KMS-11 (cell line): ENCODE measurements at regions not wholly inside any gene's neighbourhood (a gene's known extent, or its start where the extent isn't known, plus 50 kb on each side); places are given as distances from the start of the nearest gene placed in this dataset.

Experiments
- H2AFZ ChIP-seq: fragments of 200-600 bp; sonication (generic); 2 replicates; pipeline ENCODE4 v1.6.1; 2016; ENCODE audit warnings: antibody characterized with exemption, mixed run types, low read depth
- H3K27ac ChIP-seq: fragments of 200-600 bp; sonication (generic); 2 replicates; pipeline ENCODE4 v1.6.1; 2016; ENCODE audit warnings: mild to moderate bottlenecking, mixed run types
- H3K27me3 ChIP-seq: fragments of 200-600 bp; sonication (generic); 2 replicates; pipeline ENCODE4 v1.6.1; 2017; ENCODE audit warnings: mild to moderate bottlenecking, low read depth, mixed run types, moderate library complexity; ENCODE audit not compliant: insufficient read depth
- H3K36me3 ChIP-seq: fragments of 200-600 bp; sonication (generic); 2 replicates; pipeline ENCODE4 v1.6.1; 2017; ENCODE audit warnings: mild to moderate bottlenecking, mixed run types; ENCODE audit not compliant: insufficient read depth
- H3K4me1 ChIP-seq: fragments of 200-600 bp; sonication (generic); 2 replicates; pipeline ENCODE4 v1.6.1; 2016; ENCODE audit warnings: mild to moderate bottlenecking, low read depth, mixed run types; ENCODE audit not compliant: poor library complexity, severe bottlenecking
- H3K4me2 ChIP-seq: fragments of 200-600 bp; sonication (generic); 2 replicates; pipeline ENCODE4 v1.7.0; 2016; ENCODE audit warnings: mild to moderate bottlenecking, mixed run types
- H3K4me3 ChIP-seq: fragments of 200-600 bp; sonication (generic); IDR thresholded peaks from 2 replicates; pipeline ENCODE4 v1.6.1; 2017; ENCODE audit warnings: low read depth, low read length, mixed read lengths; ENCODE audit not compliant: insufficient read depth
- H3K79me2 ChIP-seq: fragments of 200-600 bp; sonication (generic); 2 replicates; pipeline ENCODE4 v1.6.1; 2016; ENCODE audit warnings: low read depth, mixed run types; ENCODE audit not compliant: insufficient read depth
- H3K9ac ChIP-seq: fragments of 200-600 bp; sonication (generic); 2 replicates; pipeline ENCODE4 v1.6.1; 2016; ENCODE audit warnings: mild to moderate bottlenecking, mixed run types
- H4K20me1 ChIP-seq: fragments of 200-600 bp; sonication (generic); 2 replicates; pipeline ENCODE4 v1.6.1; 2016; ENCODE audit warnings: mild to moderate bottlenecking, mixed run types; ENCODE audit not compliant: insufficient read depth
- TF ChIP-seq, protein P1 (sequence below): fragments of 200-600 bp; sonication (generic); conservative IDR thresholded peaks from 2 replicates; pipeline ENCODE4 v1.6.1; 2017; ENCODE audit warnings: low read depth, mild to moderate bottlenecking, antibody characterized with exemption, low read length, moderate library complexity, mixed read lengths

DNA sequence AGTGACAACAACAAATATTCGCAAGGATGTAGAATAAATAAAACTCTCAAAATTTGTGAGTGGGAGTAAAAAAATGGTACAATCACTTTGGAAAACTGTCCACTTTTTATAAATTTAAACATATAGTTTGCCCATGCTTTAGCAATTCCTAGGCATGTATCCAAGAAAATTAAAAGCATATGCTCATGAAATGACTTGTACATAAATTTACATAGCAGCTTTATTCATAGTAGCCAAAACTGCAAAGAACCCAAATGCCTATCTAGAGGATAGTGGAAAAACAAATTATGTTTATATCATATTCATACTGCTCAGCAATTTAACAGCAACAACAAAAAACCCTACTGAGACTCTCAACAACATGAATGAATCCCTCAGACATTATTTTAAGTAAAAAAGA, 363.6 kb upstream of the CCDC54 start:
- TF ChIP-seq, protein P1, sequence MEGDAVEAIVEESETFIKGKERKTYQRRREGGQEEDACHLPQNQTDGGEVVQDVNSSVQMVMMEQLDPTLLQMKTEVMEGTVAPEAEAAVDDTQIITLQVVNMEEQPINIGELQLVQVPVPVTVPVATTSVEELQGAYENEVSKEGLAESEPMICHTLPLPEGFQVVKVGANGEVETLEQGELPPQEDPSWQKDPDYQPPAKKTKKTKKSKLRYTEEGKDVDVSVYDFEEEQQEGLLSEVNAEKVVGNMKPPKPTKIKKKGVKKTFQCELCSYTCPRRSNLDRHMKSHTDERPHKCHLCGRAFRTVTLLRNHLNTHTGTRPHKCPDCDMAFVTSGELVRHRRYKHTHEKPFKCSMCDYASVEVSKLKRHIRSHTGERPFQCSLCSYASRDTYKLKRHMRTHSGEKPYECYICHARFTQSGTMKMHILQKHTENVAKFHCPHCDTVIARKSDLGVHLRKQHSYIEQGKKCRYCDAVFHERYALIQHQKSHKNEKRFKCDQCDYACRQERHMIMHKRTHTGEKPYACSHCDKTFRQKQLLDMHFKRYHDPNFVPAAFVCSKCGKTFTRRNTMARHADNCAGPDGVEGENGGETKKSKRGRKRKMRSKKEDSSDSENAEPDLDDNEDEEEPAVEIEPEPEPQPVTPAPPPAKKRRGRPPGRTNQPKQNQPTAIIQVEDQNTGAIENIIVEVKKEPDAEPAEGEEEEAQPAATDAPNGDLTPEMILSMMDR = no peak
- H3K27ac ChIP-seq = no peak overlapping the region
- H3K36me3 ChIP-seq = no peaks in the 10 kb centered on the region
- H3K4me3 ChIP-seq = no peak overlapping the region
- H3K27me3 ChIP-seq = no peaks in the 10 kb centered on the region
- no peaks in the 10 kb centered on the region for H3K4me1 ChIP-seq
- H3K9ac ChIP-seq = no peak overlapping the region
- H2AFZ ChIP-seq = no peak overlapping the region
- no peaks in the 10 kb centered on the region for H3K79me2 ChIP-seq
- no peaks in the 10 kb centered on the region for H4K20me1 ChIP-seq
- no peak overlapping the region for H3K4me2 ChIP-seq

DNA sequence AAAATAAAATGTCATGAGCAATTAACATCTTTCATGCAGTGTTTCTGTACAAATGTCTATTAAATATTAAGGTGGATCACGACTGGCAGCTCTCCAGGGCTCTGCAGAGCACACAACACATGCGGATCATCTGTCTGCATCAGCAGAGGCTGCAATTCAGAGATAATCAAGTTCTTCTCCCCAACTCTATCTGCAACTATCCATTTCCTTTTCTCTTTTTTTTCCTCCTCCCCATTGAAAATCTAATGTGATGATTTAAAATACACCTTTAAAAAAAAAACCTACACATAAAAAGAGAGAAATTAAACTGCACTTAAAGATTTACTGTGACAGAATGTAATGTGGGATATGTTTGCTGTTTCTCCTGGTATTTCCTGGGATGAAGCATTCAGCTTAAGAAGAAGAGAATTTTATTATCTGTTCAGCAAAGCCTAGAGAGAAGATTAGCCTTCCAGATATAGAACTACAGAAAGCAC, 352.6 kb upstream of the CCDC54 start:
- H3K4me1 ChIP-seq = no peaks in the 10 kb centered on the region
- H4K20me1 ChIP-seq = no peaks in the 10 kb centered on the region
- H3K27ac ChIP-seq = no peak overlapping the region
- H3K79me2 ChIP-seq = no peaks in the 10 kb centered on the region
- no peaks in the 10 kb centered on the region for H3K27me3 ChIP-seq
- H3K4me3 ChIP-seq = no peak overlapping the region
- no peak overlapping the region for H3K4me2 ChIP-seq
- H3K36me3 ChIP-seq = no peaks in the 10 kb centered on the region
- TF ChIP-seq, protein P1 = no peak
- no peak overlapping the region for H3K9ac ChIP-seq
- no peak overlapping the region for H2AFZ ChIP-seq

DNA sequence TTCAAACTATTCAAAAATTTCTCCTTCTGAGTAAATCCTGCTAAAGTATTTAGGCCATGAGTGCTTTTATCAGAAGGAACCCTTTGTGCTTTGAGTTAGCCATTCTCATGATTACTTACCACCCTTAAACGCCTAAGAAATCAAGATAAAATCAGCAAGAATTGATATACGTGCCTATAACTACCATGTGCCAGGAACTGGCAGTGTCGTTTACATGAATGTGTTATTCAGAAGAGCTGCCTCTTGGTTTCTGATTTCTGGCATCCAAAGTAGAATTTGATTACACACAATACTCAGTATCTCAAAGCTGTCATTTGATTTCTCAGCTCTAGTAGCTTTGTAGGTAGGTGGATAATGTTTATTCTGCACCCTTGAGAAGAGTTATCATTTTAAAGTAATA, 351.3 kb upstream of the CCDC54 start:
- TF ChIP-seq, protein P1 = no peak

DNA sequence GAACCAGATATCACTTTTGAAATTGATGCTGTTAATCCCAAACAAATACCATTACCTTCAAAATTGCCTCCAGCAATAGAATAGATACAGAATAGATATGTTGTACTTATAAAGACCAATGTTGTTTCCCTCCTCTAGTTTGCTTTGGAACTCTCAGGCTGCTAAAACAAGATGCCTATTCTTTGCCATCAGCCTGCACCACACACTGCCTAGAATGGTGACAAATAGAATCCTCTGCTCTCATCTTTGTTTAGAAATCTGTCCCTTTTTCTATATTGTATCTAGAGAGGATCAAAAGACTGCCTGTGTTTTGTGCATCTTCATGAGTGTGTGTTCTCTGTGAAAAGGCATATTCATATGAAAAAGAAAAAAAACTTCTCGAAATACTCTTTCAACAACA, 349.2 kb upstream of the CCDC54 start:
- Histone ChIP-seq H3K36me3 (no peaks in the 10 kb centered on the region), H3K79me2 (no peaks in the 10 kb centered on the region), H2AFZ (no peak overlapping the region), H3K27me3 (no peaks in the 10 kb centered on the region), H4K20me1 (no peaks in the 10 kb centered on the region), H3K4me2 (no peak overlapping the region), H3K9ac (no peak overlapping the region), H3K4me1 (no peaks in the 10 kb centered on the region), H3K4me3 (no peak overlapping the region), H3K27ac (no peak overlapping the region)
- TF ChIP-seq, protein P1 = no peak

More for the DNA sequence above, 351.3 kb upstream of the CCDC54 start:
- no peaks in the 10 kb centered on the region for H4K20me1 ChIP-seq
- H3K27me3 ChIP-seq = no peaks in the 10 kb centered on the region
- no peaks in the 10 kb centered on the region for H3K36me3 ChIP-seq
- H3K4me3 ChIP-seq = no peak overlapping the region
- H2AFZ ChIP-seq = no peak overlapping the region
- no peaks in the 10 kb centered on the region for H3K79me2 ChIP-seq
- H3K9ac ChIP-seq = no peak overlapping the region
- H3K4me1 ChIP-seq = no peaks in the 10 kb centered on the region
- no peak overlapping the region for H3K27ac ChIP-seq
- H3K4me2 ChIP-seq = no peak overlapping the region
